SK-N-SH (cell line): ENCODE measurements at regions not wholly inside any gene's neighbourhood (a gene's known extent, or its start where the extent isn't known, plus 50 kb on each side); places are given as distances from the start of the nearest gene placed in this dataset.

Experiments used
- CTCF ChIA-PET: fragments of 300-600, 350-600 bp; formaldehyde crosslinking; extraction: SDS; loops from one replicate; lab custom pipeline; 2021; lab: Yijun Ruan, JAX
- POLR2A ChIA-PET: fragments of 350-600 bp; sonication (Branson Sonifier 250); formaldehyde crosslinking; extraction: SDS; loops from one replicate; lab custom pipeline; 2020; ENCODE audit warnings: antibody characterized with exemption, inconsistent platforms; lab: Yijun Ruan, JAX
- DNase-seq: peaks from one replicate; pipeline ENCODE4 v3.0.0; 2012
- H2AFZ ChIP-seq: fragments of 200-600 bp; sonication (generic); 2 replicates; pipeline ENCODE4 v1.8.1; 2016; ENCODE audit warnings: antibody characterized with exemption, mild to moderate bottlenecking, low read depth
- H3F3A ChIP-seq: fragments of 200-600 bp; sonication (generic); replicated peaks from 2 replicates; pipeline ENCODE3; 2016; ENCODE audit warnings: antibody characterized with exemption, mild to moderate bottlenecking; ENCODE audit not compliant: insufficient read depth
- H3K27ac ChIP-seq, 2 experiments: fragments of 200-500 bp in 1 of 2; fragments of 200-600 bp in 1 of 2; sonication (Bioruptor generic) in 1 of 2; sonication (generic), shearing (Covaris generic) in 1 of 2; 2 replicates each; pipeline versions ENCODE4 v1.5.1 to v1.6.1; 2014 to 2016; ENCODE audit warnings: low read depth in 2 of 2, inconsistent platforms in 1 of 2, low read length in 1 of 2, mild to moderate bottlenecking in 1 of 2, mixed read lengths in 1 of 2
- H3K27me3 ChIP-seq: fragments of 200-600 bp; sonication (generic), shearing (Covaris generic); 2 replicates; pipeline ENCODE4 v1.6.1; 2016; ENCODE audit warnings: mixed run types; ENCODE audit not compliant: insufficient read depth
- H3K36me3 ChIP-seq, 2 experiments: fragments of 200-500 bp in 1 of 2; fragments of 200-600 bp in 1 of 2; sonication (Bioruptor generic) in 1 of 2; sonication (generic) in 1 of 2; replicated peaks in 1 of 2; 2 replicates each; pipeline versions ENCODE3 to v1.5.1; 2014 to 2016; ENCODE audit warnings: low read length in 1 of 2, mild to moderate bottlenecking in 1 of 2; ENCODE audit not compliant: insufficient read depth in 2 of 2, control insufficient read depth in 1 of 2
- H3K4me1 ChIP-seq, 2 experiments: fragments of 200-500 bp in 1 of 2; fragments of 200-600 bp in 1 of 2; sonication (Bioruptor generic) in 1 of 2; sonication (generic), shearing (Covaris generic) in 1 of 2; 2 replicates each; pipeline versions ENCODE4 v1.5.1 to v1.6.1; 2014 to 2016; ENCODE audit warnings: low read depth in 1 of 2, low read length in 1 of 2, mixed run types in 1 of 2; ENCODE audit not compliant: insufficient read depth in 2 of 2, control insufficient read depth in 1 of 2
- H3K4me2 ChIP-seq: fragments of 200-600 bp; sonication (generic), shearing (Covaris generic); 2 replicates; pipeline ENCODE4 v1.6.1; 2017; ENCODE audit warnings: mixed run types
- H3K4me3 ChIP-seq, 2 experiments: fragments of 200-500 bp in 1 of 2; fragments of 200-600 bp in 1 of 2; sonication (Bioruptor generic) in 1 of 2; sonication (generic), shearing (Covaris generic) in 1 of 2; 2 replicates each; pipeline versions ENCODE4 v1.5.1 to v1.8.1; 2014 to 2016; ENCODE audit warnings: low read depth in 2 of 2, inconsistent platforms in 1 of 2, low read length in 1 of 2, mild to moderate bottlenecking in 1 of 2, mixed read lengths in 1 of 2, moderate library complexity in 1 of 2
- H3K79me2 ChIP-seq: fragments of 200-600 bp; sonication (generic); 2 replicates; pipeline ENCODE4 v1.8.1; 2017; ENCODE audit warnings: mild to moderate bottlenecking; ENCODE audit not compliant: insufficient read depth
- H3K9ac ChIP-seq: fragments of 200-600 bp; sonication (generic); 2 replicates; pipeline ENCODE4 v1.6.1; 2017; ENCODE audit warnings: mixed run types
- H3K9me2 ChIP-seq: fragments of 200-600 bp; sonication (generic); 2 replicates; pipeline ENCODE4 v1.6.1; 2017; ENCODE audit warnings: mixed run types
- H3K9me3 ChIP-seq: fragments of 200-600 bp; sonication (generic); 2 replicates; pipeline ENCODE4 v1.6.1; 2017; ENCODE audit warnings: mixed run types, mild to moderate bottlenecking, moderate library complexity
- H4K20me1 ChIP-seq: fragments of 200-600 bp; sonication (generic); 2 replicates; pipeline ENCODE4 v1.6.1; 2017; ENCODE audit warnings: mild to moderate bottlenecking, mixed run types; ENCODE audit not compliant: insufficient read depth
- EP300 ChIP-seq, 2 experiments: IDR thresholded peaks; 2 replicates each; pipeline versions ENCODE4 v1.4.0 to v1.6.1; 2012; ENCODE audit warnings: borderline replicate concordance in 1 of 2, low read depth in 1 of 2, low read length in 1 of 2
- FOSL2 ChIP-seq: IDR thresholded peaks from 2 replicates; pipeline ENCODE4 v1.4.0; 2012; ENCODE audit warnings: low read depth, mild to moderate bottlenecking, moderate library complexity, borderline replicate concordance
- NFIC ChIP-seq: IDR thresholded peaks from 2 replicates; pipeline ENCODE4 v1.4.0; 2012; ENCODE audit warnings: borderline replicate concordance
- RAD21 ChIP-seq: IDR thresholded peaks from 2 replicates; pipeline ENCODE4 v1.6.1; 2012; ENCODE audit warnings: mild to moderate bottlenecking, low read length
- RFX5 ChIP-seq: IDR thresholded peaks from 2 replicates; pipeline ENCODE4 v1.6.1; 2012; ENCODE audit warnings: mild to moderate bottlenecking, improper control_type of control experiment, low read length
- RXRA ChIP-seq: IDR thresholded peaks from 2 replicates; pipeline ENCODE4 v1.4.0; 2012; ENCODE audit warnings: low read depth, mild to moderate bottlenecking, borderline replicate concordance
- SIN3A ChIP-seq: IDR thresholded peaks from 2 replicates; pipeline ENCODE4 v1.6.1; 2012; ENCODE audit warnings: low read depth, mild to moderate bottlenecking, low read length, moderate library complexity, borderline replicate concordance
- WGBS: methylation state at CpG from one replicate; pipeline ENCODE4 v1.1.6; 2017; ENCODE audit warnings: low lambda C conversion rate; 5-methylcytosine and 5-hydroxymethylcytosine counted together
- TF ChIP-seq, protein P1 (sequence below): IDR thresholded peaks from 2 replicates; pipeline ENCODE4 v1.4.0; 2012; ENCODE audit warnings: low read depth
- TF ChIP-seq, protein P2 (sequence below): fragments of 200-600 bp; sonication (generic); IDR thresholded peaks from 2 replicates; pipeline ENCODE4 v1.6.1; 2017; ENCODE audit warnings: antibody characterized with exemption, mild to moderate bottlenecking, moderate library complexity

DNA sequence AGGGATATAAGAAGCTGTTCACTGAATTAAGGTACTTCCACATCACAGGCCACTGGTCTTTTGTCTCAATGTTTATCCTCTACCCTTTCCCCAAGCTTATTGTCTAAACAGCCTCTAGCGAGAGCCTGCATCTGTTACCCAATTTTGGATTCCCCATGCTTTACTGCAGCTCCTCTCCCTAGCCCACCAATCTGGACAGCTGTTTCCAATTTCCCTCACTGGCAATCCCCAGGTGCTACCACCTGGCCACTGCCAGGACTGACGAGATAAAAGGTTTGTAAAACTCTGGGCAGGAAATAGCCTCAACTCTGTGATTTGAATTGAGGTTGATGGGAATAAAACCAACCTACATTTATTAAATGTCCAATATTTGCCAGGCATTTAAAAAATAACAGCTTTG, 58.0 kb upstream of the TEX9 start:
- no peaks in the 10 kb centered on the region for H3F3A ChIP-seq
- TF ChIP-seq RXRA: no peak
- TF ChIP-seq RFX5: no peak
- no peak for TF ChIP-seq NFIC
- WGBS: 17% methylated on average over 2 of the region's 2 CpGs

DNA sequence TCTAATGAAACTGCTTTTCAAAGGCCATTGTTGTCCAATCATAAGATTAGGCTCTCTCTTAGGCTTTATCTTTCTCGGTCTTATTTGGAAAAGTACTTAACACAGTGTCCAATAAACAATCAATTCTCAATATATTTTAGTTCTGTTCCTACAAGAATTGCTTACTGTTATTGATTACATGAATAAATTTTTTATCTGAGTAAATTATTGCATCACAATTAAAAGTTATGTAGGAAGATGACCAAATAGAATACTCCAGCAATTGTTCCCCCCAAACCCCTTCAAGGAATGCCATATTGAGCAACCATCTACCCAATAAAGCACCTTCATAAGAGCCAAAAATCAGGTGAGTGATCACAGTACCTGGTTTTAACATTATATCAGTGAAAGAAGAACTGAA, 55.0 kb upstream of the RFX7 start:
- ChIA-PET POLR2A (no interaction called here), CTCF (no interaction called here)
- Histone ChIP-seq H3K27me3 (no peaks in the 10 kb centered on the region), H3K9me2 (no peaks in the 10 kb centered on the region), H3K9me3 (no peaks in the 10 kb centered on the region), H3K36me3 (no peaks in the 10 kb centered on the region), H3K4me1 (0 out of 4 replicates have a peak, but pooled peaks cover 0 to 4% of the 10 kb centered on the region in 2 experiments), H3K79me2 (no peaks in the 10 kb centered on the region), H3K27ac (no peak overlapping the region), H3K9ac (no peak overlapping the region), H3K4me2 (no peak overlapping the region), H3K4me3 (no peak overlapping the region), H4K20me1 (no peaks in the 10 kb centered on the region), H2AFZ (no peak overlapping the region), H3F3A (no peaks in the 10 kb centered on the region)
- 68% methylated on average over 1 of the region's 1 CpG for WGBS
- no peak for DNase-seq
- no peak for TF ChIP-seq SIN3A

More for the DNA sequence above, 58.0 kb upstream of the TEX9 start:
- H3K27ac ChIP-seq: no peak overlapping the region
- no peaks in the 10 kb centered on the region for H4K20me1 ChIP-seq
- H3K27me3 ChIP-seq: no peaks in the 10 kb centered on the region
- H3K79me2 ChIP-seq: no peaks in the 10 kb centered on the region
- no peak overlapping the region for H3K9ac ChIP-seq
- no peak for DNase-seq
- H3K36me3 ChIP-seq: no peaks in the 10 kb centered on the region
- ChIA-PET CTCF (no interaction called here), POLR2A (no interaction called here)
- peaks cover 0 to 2% of the 10 kb centered on the region in 2 experiments; a peak in 1 of 4 replicates for H3K4me1 ChIP-seq
- H3K9me2 ChIP-seq: no peaks in the 10 kb centered on the region
- H2AFZ ChIP-seq: no peak overlapping the region
- no peaks in the 10 kb centered on the region for H3K9me3 ChIP-seq
- H3K4me3 ChIP-seq: no peak overlapping the region
- no peak overlapping the region for H3K4me2 ChIP-seq

- Histone ChIP-seq H3K4me3 (no peak overlapping the region), H3K79me2 (no peaks in the 10 kb centered on the region), H3K4me2 (no peak overlapping the region), H3K36me3 (no peaks in the 10 kb centered on the region), H3K4me1 (0 out of 4 replicates have a peak, but pooled peaks cover 0 to 4% of the 10 kb centered on the region in 2 experiments), H2AFZ (no peak overlapping the region), H3K9me2 (no peaks in the 10 kb centered on the region), H3K27me3 (no peaks in the 10 kb centered on the region), H3K27ac (no peak overlapping the region), H3F3A (no peaks in the 10 kb centered on the region), H3K9ac (no peak overlapping the region), H4K20me1 (no peaks in the 10 kb centered on the region), H3K9me3 (no peaks in the 10 kb centered on the region)
- TF ChIP-seq, protein P1, sequence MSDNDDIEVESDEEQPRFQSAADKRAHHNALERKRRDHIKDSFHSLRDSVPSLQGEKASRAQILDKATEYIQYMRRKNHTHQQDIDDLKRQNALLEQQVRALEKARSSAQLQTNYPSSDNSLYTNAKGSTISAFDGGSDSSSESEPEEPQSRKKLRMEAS: no peak
- TF ChIP-seq RAD21 (0 out of 2 replicates have a peak, but pooled peaks have one; percentile 5), FOSL2 (no peak), EP300 (IDR thresholded peaks at IDR 0.05; ENCODE audit: borderline replicate concordance in 1 of 2, low read depth in 1 of 2, low read length in 1 of 2) (no peak)
- TF ChIP-seq, protein P2, sequence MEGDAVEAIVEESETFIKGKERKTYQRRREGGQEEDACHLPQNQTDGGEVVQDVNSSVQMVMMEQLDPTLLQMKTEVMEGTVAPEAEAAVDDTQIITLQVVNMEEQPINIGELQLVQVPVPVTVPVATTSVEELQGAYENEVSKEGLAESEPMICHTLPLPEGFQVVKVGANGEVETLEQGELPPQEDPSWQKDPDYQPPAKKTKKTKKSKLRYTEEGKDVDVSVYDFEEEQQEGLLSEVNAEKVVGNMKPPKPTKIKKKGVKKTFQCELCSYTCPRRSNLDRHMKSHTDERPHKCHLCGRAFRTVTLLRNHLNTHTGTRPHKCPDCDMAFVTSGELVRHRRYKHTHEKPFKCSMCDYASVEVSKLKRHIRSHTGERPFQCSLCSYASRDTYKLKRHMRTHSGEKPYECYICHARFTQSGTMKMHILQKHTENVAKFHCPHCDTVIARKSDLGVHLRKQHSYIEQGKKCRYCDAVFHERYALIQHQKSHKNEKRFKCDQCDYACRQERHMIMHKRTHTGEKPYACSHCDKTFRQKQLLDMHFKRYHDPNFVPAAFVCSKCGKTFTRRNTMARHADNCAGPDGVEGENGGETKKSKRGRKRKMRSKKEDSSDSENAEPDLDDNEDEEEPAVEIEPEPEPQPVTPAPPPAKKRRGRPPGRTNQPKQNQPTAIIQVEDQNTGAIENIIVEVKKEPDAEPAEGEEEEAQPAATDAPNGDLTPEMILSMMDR: peak; percentile 11; the same call in 1 of the 2 replicates
- 24% methylated on average over 2 of the region's 2 CpGs for WGBS
- CTCF ChIA-PET: interaction anchor here (0.8 kb wide), 1 partner anchor 133 kb away, joined by 3 read pairs; no protein-coding TSS in a partner anchor
- POLR2A ChIA-PET: no interaction called here
- DNase-seq: no peak
These were observed 51.8 kb upstream of the RFX7 start for GRCh38 chr15:56295433-56295832.
